Endothelial cell of umbilical vein (primary cell): ENCODE measurements at regions not wholly inside any gene's neighbourhood (a gene's known extent, or its start where the extent isn't known, plus 50 kb on each side); places are given as distances from the start of the nearest gene placed in this dataset.

Experiments used
- BruUV-seq: library from RNA; stranded (reverse); fragments of 400-500 nt; replicated peaks from 2 replicates; lab custom pipeline; 2021; lab: Mats Ljungman, UMichigan
- CTCF ChIA-PET: fragments of 300-600, 350-600 bp; sonication (Branson Sonifier 250); formaldehyde crosslinking; loops from one replicate; lab custom pipeline; 2021; ENCODE audit warnings: antibody characterized with exemption, inconsistent platforms; lab: Charles Lee
- POLR2A ChIA-PET: fragments of 300-600, 350-600 bp; sonication (Branson Sonifier 250); formaldehyde crosslinking; loops from one replicate; lab custom pipeline; 2021; ENCODE audit warnings: antibody characterized with exemption, inconsistent platforms; lab: Charles Lee
- DNase-seq: peaks from one replicate; pipeline ENCODE4 v3.0.0-alpha.2; 2011; ENCODE audit warnings: low read depth, low spot score
- FAIRE-seq: peaks from 2 replicates; lab custom pipeline; 2011; peaks lifted over from hg19 to GRCh38; lab: Jason Lieb, UNC
- H2AFZ ChIP-seq: 2 replicates; pipeline ENCODE4 v1.6.0; 2012; ENCODE audit warnings: low read depth, low read length, control low read depth, inconsistent platforms
- H3K27ac ChIP-seq: 2 replicates; pipeline ENCODE4 v1.5.1; 2011; ENCODE audit warnings: low read depth, mild to moderate bottlenecking, control low read depth, low read length, moderate library complexity; ENCODE audit not compliant: insufficient read depth
- H3K27me3 ChIP-seq, 2 experiments: 2 replicates each; pipeline versions ENCODE4 v1.6.0 to v1.6.1; 2011; ENCODE audit warnings: low read length in 2 of 2, mixed read lengths in 1 of 2; ENCODE audit not compliant: control insufficient read depth in 2 of 2, insufficient read depth in 2 of 2
- H3K36me3 ChIP-seq, 2 experiments: 2 replicates in 1 of 2; 3 replicates in 1 of 2; pipeline ENCODE4 v1.5.1; 2011; ENCODE audit warnings: low read length in 2 of 2, mild to moderate bottlenecking in 1 of 2, moderate library complexity in 1 of 2; ENCODE audit not compliant: control insufficient read depth in 2 of 2, insufficient read depth in 2 of 2; ENCODE audit errors: extremely low read depth in 1 of 2
- H3K4me1 ChIP-seq: 3 replicates; pipeline ENCODE4 v1.5.1; 2011; ENCODE audit warnings: mild to moderate bottlenecking, low read length; ENCODE audit not compliant: control insufficient read depth, insufficient read depth; ENCODE audit errors: extremely low read depth
- H3K4me2 ChIP-seq: 2 replicates; pipeline ENCODE4 v1.6.1; 2011; ENCODE audit warnings: low read length, control low read depth, mixed read lengths; ENCODE audit not compliant: insufficient read depth
- H3K4me3 ChIP-seq, 3 experiments: fragments of 200-600 bp in 1 of 3; sonication (generic), shearing (Covaris generic) in 1 of 3; replicated peaks in 1 of 3; 2 replicates each; pipeline ENCODE4 v1.5.1; 2011 to 2016; ENCODE audit warnings: control low read depth in 3 of 3, low read length in 3 of 3, mild to moderate bottlenecking in 2 of 3, inconsistent platforms in 1 of 3, low read depth in 1 of 3, moderate library complexity in 1 of 3; ENCODE audit not compliant: insufficient read depth in 1 of 3
- H3K79me2 ChIP-seq: 2 replicates; pipeline ENCODE4 v1.6.0; 2012; ENCODE audit warnings: low read length, inconsistent platforms; ENCODE audit not compliant: control insufficient read depth, insufficient read depth
- H3K9ac ChIP-seq: replicated peaks from 2 replicates; pipeline ENCODE3; 2011; ENCODE audit warnings: low read length, control low read depth; ENCODE audit not compliant: insufficient read depth; ENCODE audit errors: extremely low read depth
- H3K9me1 ChIP-seq: replicated peaks from 3 replicates; pipeline ENCODE4 v1.6.0; 2011; ENCODE audit warnings: mild to moderate bottlenecking, low read length; ENCODE audit not compliant: control insufficient read depth, insufficient read depth; ENCODE audit errors: extremely low read depth
- H3K9me3 ChIP-seq: replicated peaks from 2 replicates; pipeline ENCODE4 v1.5.1; 2012; ENCODE audit warnings: low read length, inconsistent platforms; ENCODE audit not compliant: control insufficient read depth, insufficient read depth
- H4K20me1 ChIP-seq: replicated peaks from 2 replicates; pipeline ENCODE3; 2011; ENCODE audit warnings: mild to moderate bottlenecking, low read length; ENCODE audit not compliant: control insufficient read depth, insufficient read depth; ENCODE audit errors: extremely low read depth
- CTCF ChIP-seq, 2 donors: IDR thresholded peaks; 1 replicate in 1 of 2; 2 replicates in 1 of 2; pipeline ENCODE4 v1.5.1; 2011; ENCODE audit warnings: low read length in 2 of 2, mild to moderate bottlenecking in 2 of 2, moderate library complexity in 2 of 2, control low read depth in 1 of 2, inconsistent platforms in 1 of 2, low read depth in 1 of 2; ENCODE audit not compliant: insufficient read depth in 1 of 2; ENCODE audit errors: extremely low read depth in 1 of 2
- EZH2 ChIP-seq: IDR thresholded peaks from 2 replicates; pipeline ENCODE4 v1.6.1; 2012; ENCODE audit warnings: borderline replicate concordance, low read depth, mild to moderate bottlenecking, moderate library complexity, low read length, inconsistent platforms; ENCODE audit not compliant: severe bottlenecking
- FOS ChIP-seq: IDR thresholded peaks from 2 replicates; pipeline ENCODE4 v1.6.1; 2011; ENCODE audit warnings: mild to moderate bottlenecking, low read length, moderate library complexity, borderline replicate concordance; ENCODE audit not compliant: insufficient read depth
- GATA2 ChIP-seq: IDR thresholded peaks from 2 replicates; pipeline ENCODE4 v1.7.0; 2011; ENCODE audit warnings: low read depth, mild to moderate bottlenecking, moderate library complexity, mixed read lengths, low read length; ENCODE audit not compliant: insufficient read length, insufficient read depth
- JUN ChIP-seq: IDR thresholded peaks from 2 replicates; pipeline ENCODE4 v1.6.1; 2011; ENCODE audit warnings: borderline replicate concordance, low read depth; ENCODE audit not compliant: insufficient read length, insufficient read depth
- MAX ChIP-seq: IDR thresholded peaks from 2 replicates; pipeline ENCODE4 v1.6.1; 2011; ENCODE audit not compliant: insufficient read depth, insufficient read length
- MYC ChIP-seq: IDR thresholded peaks from one replicate; pipeline ENCODE4 v1.6.1; 2011; ENCODE audit warnings: mild to moderate bottlenecking, low read depth, low read length
- POLR2A ChIP-seq: IDR thresholded peaks from 2 replicates; pipeline ENCODE4 v1.6.1; 2012; ENCODE audit warnings: low read depth, mild to moderate bottlenecking, control low read depth, low read length
- POLR2AphosphoS5 ChIP-seq: IDR thresholded peaks from 2 replicates; pipeline ENCODE4 v1.6.1; 2012; ENCODE audit warnings: low read depth, mild to moderate bottlenecking, control low read depth, low read length, moderate library complexity; ENCODE audit not compliant: insufficient read depth
- dilution Hi-C: fragments of 300-500 bp; cut with MboI; formaldehyde crosslinking; loops from one replicate; pipeline ENCODE4 v1.15.0; 2019; ENCODE audit warnings: low sequenced_read_pairs; ENCODE audit not compliant: extremely low pct_ligation_motif_present
- intact Hi-C: fragments of 100-400 bp; cut with micrococcal nuclease; formaldehyde crosslinking; loops from one replicate; pipeline ENCODE4 v1.10.0; 2022

- Histone ChIP-seq H3K9me1 (no peaks in the 10 kb centered on the region), H2AFZ (no peak overlapping the region), H4K20me1 (no peaks in the 10 kb centered on the region), H3K4me3 (no peak overlapping the region), H3K9me3 (no peaks in the 10 kb centered on the region), H3K27me3 (peaks cover 0 to 7% of the 10 kb centered on the region in 2 experiments), H3K9ac (no peak overlapping the region), H3K79me2 (no peaks in the 10 kb centered on the region), H3K4me2 (no peak overlapping the region), H3K36me3 (no peaks in the 10 kb centered on the region), H3K27ac (no peak overlapping the region), H3K4me1 (no peaks in the 10 kb centered on the region)
- no peak for DNase-seq
- POLR2A ChIA-PET, result interaction anchor here (0.6 kb wide), 1 partner anchor 126 kb away, joined by 3 read pairs; no protein-coding TSS in a partner anchor
- BruUV-seq, result no TSS peak
- FAIRE-seq, result no peak
- intact Hi-C loops (no loop called here), dilution Hi-C loops (no loop called here)
- CTCF ChIA-PET, result interaction anchor here (1.0 to 9.9 kb wide), 10 partner anchors 28 to 231 kb away, joined by 3 to 219 read pairs (median 4); no protein-coding TSS in a partner anchor
- TF ChIP-seq GATA2 (no peak), CTCF (IDR thresholded peaks at IDR 0.05; ENCODE audit: extremely low read depth in 1 of 2, insufficient read depth in 1 of 2, low read depth in 1 of 2, low read length in 2 of 2) (no peak), MAX (no peak), POLR2AphosphoS5 (no peak), JUN (no peak), POLR2A (no peak), FOS (no peak), MYC (no peak), EZH2 (no peak)
Observed at GRCh38 chr2:105518897-105519296, 120.0 kb upstream of the FHL2 start.
